Tibial nerve (tissue), 4 donors: ENCODE measurements at regions not wholly inside any gene's neighbourhood (a gene's known extent, or its start where the extent isn't known, plus 50 kb on each side); places are given as distances from the start of the nearest gene placed in this dataset.

Experiments
- EP300 ChIP-seq, 2 donors: sonication (generic); formaldehyde crosslinking; IDR thresholded peaks; one replicate each; pipeline ENCODE4 v1.6.1; 2017; ENCODE audit warnings: antibody characterized with exemption in 2 of 2, mild to moderate bottlenecking in 1 of 2
- POLR2A ChIP-seq, 2 donors: fragments of 450-650 bp; IDR thresholded peaks; one replicate each; pipeline ENCODE4 v1.6.1; 2017; ENCODE audit warnings: antibody characterized with exemption in 2 of 2, mild to moderate bottlenecking in 2 of 2, moderate library complexity in 2 of 2
- TF ChIP-seq, protein P1 (sequence below), 5 experiments: fragments of 200-600 bp in 3 of 5; fragments of 450-650 bp in 2 of 5; sonication (generic) in 3 of 5; IDR thresholded peaks; one replicate each; pipeline ENCODE4 v1.5.1; 2016 to 2019; ENCODE audit warnings: antibody characterized with exemption in 5 of 5, mild to moderate bottlenecking in 3 of 5, moderate library complexity in 2 of 5

DNA sequence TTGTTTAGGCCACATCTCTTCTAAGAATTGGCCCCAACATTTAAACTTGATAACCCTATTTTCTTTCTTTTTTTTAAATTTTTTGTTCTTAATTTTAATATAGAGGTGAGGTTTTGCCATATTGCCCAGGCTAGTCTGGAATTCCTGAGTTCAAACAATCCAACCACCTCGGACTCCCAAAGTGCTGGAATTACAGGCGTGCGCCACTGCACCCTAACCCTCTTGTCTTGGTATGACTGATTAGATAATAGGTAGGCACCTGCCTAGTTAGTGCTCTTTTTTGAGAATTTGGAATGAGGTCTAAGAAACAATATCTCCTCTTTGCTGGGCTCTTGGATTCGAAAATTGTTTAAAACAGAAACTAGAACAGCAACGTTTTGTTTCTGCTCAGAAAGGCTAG is 116.4 kb upstream of the GOLGA6L6 start:
- TF ChIP-seq, protein P1, sequence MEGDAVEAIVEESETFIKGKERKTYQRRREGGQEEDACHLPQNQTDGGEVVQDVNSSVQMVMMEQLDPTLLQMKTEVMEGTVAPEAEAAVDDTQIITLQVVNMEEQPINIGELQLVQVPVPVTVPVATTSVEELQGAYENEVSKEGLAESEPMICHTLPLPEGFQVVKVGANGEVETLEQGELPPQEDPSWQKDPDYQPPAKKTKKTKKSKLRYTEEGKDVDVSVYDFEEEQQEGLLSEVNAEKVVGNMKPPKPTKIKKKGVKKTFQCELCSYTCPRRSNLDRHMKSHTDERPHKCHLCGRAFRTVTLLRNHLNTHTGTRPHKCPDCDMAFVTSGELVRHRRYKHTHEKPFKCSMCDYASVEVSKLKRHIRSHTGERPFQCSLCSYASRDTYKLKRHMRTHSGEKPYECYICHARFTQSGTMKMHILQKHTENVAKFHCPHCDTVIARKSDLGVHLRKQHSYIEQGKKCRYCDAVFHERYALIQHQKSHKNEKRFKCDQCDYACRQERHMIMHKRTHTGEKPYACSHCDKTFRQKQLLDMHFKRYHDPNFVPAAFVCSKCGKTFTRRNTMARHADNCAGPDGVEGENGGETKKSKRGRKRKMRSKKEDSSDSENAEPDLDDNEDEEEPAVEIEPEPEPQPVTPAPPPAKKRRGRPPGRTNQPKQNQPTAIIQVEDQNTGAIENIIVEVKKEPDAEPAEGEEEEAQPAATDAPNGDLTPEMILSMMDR (IDR thresholded peaks at IDR 0.05), result no peak
- TF ChIP-seq POLR2A (IDR thresholded peaks at IDR 0.05), result no peak
- no peak for TF ChIP-seq EP300 (IDR thresholded peaks at IDR 0.05)
